CD4-positive, alpha-beta T cell (primary cell): ENCODE measurements at regions not wholly inside any gene's neighbourhood (a gene's known extent, or its start where the extent isn't known, plus 50 kb on each side); places are given as distances from the start of the nearest gene placed in this dataset.

Experiments used
- ATAC-seq: fragments of 200-7000 bp; cut with Tn5 transposase; one replicate; pipeline ENCODE4 v1.10.0; 2022; ENCODE audit warnings: mild to moderate bottlenecking; ENCODE audit not compliant: poor library complexity
- CTCF ChIA-PET: fragments of 350-600 bp; sonication (Branson Sonifier 250); formaldehyde crosslinking; loops from one replicate; lab custom pipeline; 2021; ENCODE audit warnings: antibody characterized with exemption, inconsistent platforms; lab: Charles Lee
- POLR2A ChIA-PET: fragments of 350-600 bp; sonication (Branson Sonifier 250); formaldehyde crosslinking; loops from one replicate; lab custom pipeline; 2021; ENCODE audit warnings: antibody characterized with exemption, inconsistent platforms; lab: Charles Lee
- DNase-seq, 14 experiments: peaks; one replicate each; pipeline ENCODE4 v3.0.0-alpha.2; 2013 to 2020; ENCODE audit warnings: mixed read lengths in 2 of 14
- H3K27ac ChIP-seq, 2 donors: one replicate each; pipeline versions ENCODE4 v1.5.1 to v1.7.0; 2013; ENCODE audit warnings: low read length in 2 of 2, low read depth in 1 of 2, mild to moderate bottlenecking in 1 of 2
- H3K27me3 ChIP-seq, 2 experiments: 1 replicate in 1 of 2; 2 replicates in 1 of 2; pipeline versions ENCODE4 v1.6.1 to v1.7.0; 2013; ENCODE audit warnings: low read length in 2 of 2, control low read depth in 1 of 2, mild to moderate bottlenecking in 1 of 2, moderate library complexity in 1 of 2; ENCODE audit not compliant: insufficient read depth in 2 of 2, control insufficient read depth in 1 of 2
- H3K36me3 ChIP-seq: one replicate; pipeline ENCODE4 v1.6.1; 2013; ENCODE audit warnings: low read length, control low read depth; ENCODE audit not compliant: insufficient read depth
- H3K4me1 ChIP-seq: one replicate; pipeline ENCODE4 v1.6.1; 2013; ENCODE audit warnings: low read length, control low read depth; ENCODE audit not compliant: insufficient read depth
- H3K4me3 ChIP-seq: one replicate; pipeline ENCODE4 v1.5.1; 2013; ENCODE audit warnings: mild to moderate bottlenecking, low read length, moderate library complexity
- H3K9me3 ChIP-seq, 2 experiments: 1 replicate in 1 of 2; 2 replicates in 1 of 2; pipeline versions ENCODE4 v1.6.1 to v1.7.0; 2013; ENCODE audit warnings: low read length in 2 of 2, mild to moderate bottlenecking in 2 of 2, control low read depth in 1 of 2, moderate library complexity in 1 of 2; ENCODE audit not compliant: control insufficient read depth in 1 of 2, insufficient read depth in 1 of 2
- H3K27ac Mint-ChIP-seq: one replicate; pipeline ENCODE4 v1.8.0; 2020; ENCODE audit warnings: mixed read lengths
- H3K27me3 Mint-ChIP-seq: one replicate; pipeline ENCODE4 v1.8.0; 2021; ENCODE audit warnings: mixed read lengths
- H3K36me3 Mint-ChIP-seq: one replicate; pipeline ENCODE4 v1.8.0; 2021; ENCODE audit warnings: low read depth, mixed read lengths
- H3K4me1 Mint-ChIP-seq: one replicate; pipeline ENCODE4 v1.8.0; 2021; ENCODE audit warnings: low read depth, mixed read lengths
- H3K4me3 Mint-ChIP-seq: one replicate; pipeline ENCODE4 v1.8.0; 2020; ENCODE audit warnings: mild to moderate bottlenecking, mixed read lengths
- H3K9me3 Mint-ChIP-seq: one replicate; pipeline ENCODE4 v1.8.0; 2020; ENCODE audit warnings: mixed read lengths
- CTCF ChIP-seq: fragments of 200-600 bp; IDR thresholded peaks from one replicate; pipeline ENCODE4 v1.8.0; 2022; ENCODE audit warnings: antibody characterized with exemption, mild to moderate bottlenecking
- intact Hi-C, 2 experiments: fragments of 100-400 bp; cut with DNase I in 1 of 2; cut with micrococcal nuclease in 1 of 2; formaldehyde crosslinking; loops; one replicate each; pipeline versions ENCODE4 v1.15.1 to v1.9.0; 2023 to 2025; cut with DNase I, micrococcal nuclease

GRCh38 chr4:136805617-136806016 lies 726.7 kb downstream of the PCDH18 start:
- no peak overlapping the region for H3K27ac Mint-ChIP-seq
- H3K4me3 ChIP-seq, result no peak overlapping the region
- H3K36me3 Mint-ChIP-seq, result no peaks in the 10 kb centered on the region
- no peak overlapping the region for H3K27ac ChIP-seq
- intact Hi-C loops, result no loop called here
- H3K4me3 Mint-ChIP-seq, result no peak overlapping the region
- H3K4me1 Mint-ChIP-seq, result no peaks in the 10 kb centered on the region
- ATAC-seq, result no peak
- H3K9me3 ChIP-seq, result peaks cover 2 to 12% of the 10 kb centered on the region in 2 experiments
- H3K9me3 Mint-ChIP-seq, result no peaks in the 10 kb centered on the region
- no peaks in the 10 kb centered on the region for H3K36me3 ChIP-seq
- no peaks in the 10 kb centered on the region for H3K27me3 Mint-ChIP-seq
- H3K4me1 ChIP-seq, result no peaks in the 10 kb centered on the region
- TF ChIP-seq CTCF, result no peak
- CTCF ChIA-PET, result no interaction called here
- no peaks in the 10 kb centered on the region for H3K27me3 ChIP-seq
- no peak for DNase-seq
- POLR2A ChIA-PET, result no interaction called here

- no peaks in the 10 kb centered on the region for H3K36me3 Mint-ChIP-seq
- CTCF ChIA-PET, result no interaction called here
- DNase-seq (no peak), ATAC-seq (no peak)
- Histone ChIP-seq H3K27me3 (no peaks in the 10 kb centered on the region), H3K9me3 (peaks cover 0 to 10% of the 10 kb centered on the region in 2 experiments), H3K4me1 (no peaks in the 10 kb centered on the region), H3K36me3 (no peaks in the 10 kb centered on the region), H3K4me3 (no peak overlapping the region), H3K27ac (no peak overlapping the region)
- no peak for TF ChIP-seq CTCF
- H3K9me3 Mint-ChIP-seq, result peaks cover 2% of the 10 kb centered on the region
- no peak overlapping the region for H3K4me3 Mint-ChIP-seq
- intact Hi-C loops, result no loop called here
- POLR2A ChIA-PET, result no interaction called here
- no peaks in the 10 kb centered on the region for H3K27me3 Mint-ChIP-seq
- no peaks in the 10 kb centered on the region for H3K4me1 Mint-ChIP-seq
- H3K27ac Mint-ChIP-seq, result no peak overlapping the region
Observed at GRCh38 chr4:136803433-136803832, 728.9 kb downstream of the PCDH18 start.

- intact Hi-C loops, result no loop called here
- H3K36me3 Mint-ChIP-seq, result no peaks in the 10 kb centered on the region
Observed at GRCh38 chr4:136800248-136800647, 732.0 kb downstream of the PCDH18 start.

More at GRCh38 chr4:136800248-136800647, 732.0 kb downstream of the PCDH18 start:
- peaks cover 2% of the 10 kb centered on the region for H3K9me3 Mint-ChIP-seq
- no peak overlapping the region for H3K4me3 ChIP-seq
- no peaks in the 10 kb centered on the region for H3K4me1 ChIP-seq
- TF ChIP-seq CTCF, result no peak
- peaks cover 0 to 14% of the 10 kb centered on the region in 2 experiments for H3K9me3 ChIP-seq
- CTCF ChIA-PET, result no interaction called here
- DNase-seq (no peak), ATAC-seq (no peak)
- H3K27ac Mint-ChIP-seq, result no peak overlapping the region
- no peaks in the 10 kb centered on the region for H3K4me1 Mint-ChIP-seq
- H3K27me3 Mint-ChIP-seq, result no peaks in the 10 kb centered on the region
- H3K4me3 Mint-ChIP-seq, result no peak overlapping the region
- no peaks in the 10 kb centered on the region for H3K27me3 ChIP-seq
- POLR2A ChIA-PET, result no interaction called here
- no peak overlapping the region for H3K27ac ChIP-seq
- no peaks in the 10 kb centered on the region for H3K36me3 ChIP-seq
